ENCODE measurements at regions not wholly inside any gene's neighbourhood (a gene's known extent, or its start where the extent isn't known, plus 50 kb on each side); places are given as distances from the start of the nearest gene placed in this dataset.

DNA sequence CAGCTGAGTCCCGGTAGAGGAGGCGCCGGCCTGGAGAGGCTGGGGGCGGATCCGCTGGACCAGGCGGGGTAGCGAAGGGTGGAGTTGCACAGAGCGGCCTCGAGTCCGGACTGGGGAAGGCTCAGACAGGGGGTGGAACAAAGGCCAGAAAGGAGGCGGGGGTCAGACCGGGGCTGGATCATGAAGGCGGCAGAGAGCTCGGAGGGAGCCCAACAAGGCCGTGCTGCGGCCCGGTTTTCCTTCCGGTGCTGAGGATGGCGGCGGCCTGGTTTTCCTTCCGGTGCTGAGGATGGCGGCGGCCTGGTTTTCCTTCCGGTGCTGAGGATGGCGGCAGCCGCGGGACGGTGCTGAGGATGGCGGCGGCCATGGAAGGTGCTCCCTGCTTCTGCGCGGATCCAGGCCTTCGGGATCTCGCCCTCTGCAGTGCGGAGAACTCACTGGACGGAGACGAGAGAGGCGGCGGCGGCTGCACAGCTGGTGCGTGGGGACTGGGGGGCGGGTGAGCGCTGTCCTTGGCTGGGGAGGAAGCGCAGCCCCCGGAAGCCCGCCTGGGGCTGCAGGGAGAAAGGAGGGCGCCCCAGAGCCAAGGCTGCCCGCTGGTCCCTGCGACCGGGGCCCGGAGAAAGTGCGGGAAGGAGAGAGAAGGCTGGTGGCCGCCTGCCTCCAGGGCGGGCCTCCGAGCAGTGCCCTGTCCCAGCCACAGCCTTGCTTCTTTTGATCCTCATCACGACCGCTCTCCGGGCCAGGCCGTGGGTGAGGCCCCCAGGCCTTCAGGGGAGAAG lies 350.4 kb upstream of the B3GAT1 start:
- TF ChIP-seq, protein P1, sequence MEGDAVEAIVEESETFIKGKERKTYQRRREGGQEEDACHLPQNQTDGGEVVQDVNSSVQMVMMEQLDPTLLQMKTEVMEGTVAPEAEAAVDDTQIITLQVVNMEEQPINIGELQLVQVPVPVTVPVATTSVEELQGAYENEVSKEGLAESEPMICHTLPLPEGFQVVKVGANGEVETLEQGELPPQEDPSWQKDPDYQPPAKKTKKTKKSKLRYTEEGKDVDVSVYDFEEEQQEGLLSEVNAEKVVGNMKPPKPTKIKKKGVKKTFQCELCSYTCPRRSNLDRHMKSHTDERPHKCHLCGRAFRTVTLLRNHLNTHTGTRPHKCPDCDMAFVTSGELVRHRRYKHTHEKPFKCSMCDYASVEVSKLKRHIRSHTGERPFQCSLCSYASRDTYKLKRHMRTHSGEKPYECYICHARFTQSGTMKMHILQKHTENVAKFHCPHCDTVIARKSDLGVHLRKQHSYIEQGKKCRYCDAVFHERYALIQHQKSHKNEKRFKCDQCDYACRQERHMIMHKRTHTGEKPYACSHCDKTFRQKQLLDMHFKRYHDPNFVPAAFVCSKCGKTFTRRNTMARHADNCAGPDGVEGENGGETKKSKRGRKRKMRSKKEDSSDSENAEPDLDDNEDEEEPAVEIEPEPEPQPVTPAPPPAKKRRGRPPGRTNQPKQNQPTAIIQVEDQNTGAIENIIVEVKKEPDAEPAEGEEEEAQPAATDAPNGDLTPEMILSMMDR (IDR thresholded peaks at IDR 0.05 in 4 of 5, conservative IDR thresholded peaks at IDR 0.05 in 1 of 5), result no peak
- TF ChIP-seq POLR2A (IDR thresholded peaks at IDR 0.05), result no peak
